ENCODE measurements at regions not wholly inside any gene's neighbourhood (a gene's known extent, or its start where the extent isn't known, plus 50 kb on each side); places are given as distances from the start of the nearest gene placed in this dataset.

GRCh38 chr15:67922971-67923945 lies 83.4 kb upstream of the RNU6-1 start:
- Histone ChIP-seq H3K27ac (ENCODE audit: insufficient read depth, low read depth, low read length) (no peak overlapping the region), H3K27me3 (ENCODE audit: control insufficient read depth in 2 of 2, insufficient read depth in 2 of 2, low read length in 2 of 2) (peaks cover 0 to 3% of the 10 kb centered on the region in 2 experiments), H3K4me2 (ENCODE audit: insufficient read depth, low read length) (no peak overlapping the region), H2AFZ (ENCODE audit: low read depth, low read length) (no peak overlapping the region), H3K4me1 (ENCODE audit: control insufficient read depth, extremely low read depth, insufficient read depth, low read length) (peaks cover 2% of the 10 kb centered on the region), H3K9me1 (replicated peaks; ENCODE audit: control insufficient read depth, extremely low read depth, insufficient read depth, low read length) (no peaks in the 10 kb centered on the region), H3K36me3 (ENCODE audit: control insufficient read depth in 2 of 2, extremely low read depth in 1 of 2, insufficient read depth in 2 of 2, low read length in 2 of 2) (no peaks in the 10 kb centered on the region), H3K9me3 (replicated peaks; ENCODE audit: control insufficient read depth, insufficient read depth, low read length) (no peaks in the 10 kb centered on the region), H3K9ac (replicated peaks; ENCODE audit: extremely low read depth, insufficient read depth, low read length) (no peak overlapping the region), H3K4me3 (replicated peaks in 1 of 3; ENCODE audit: insufficient read depth in 1 of 3, low read depth in 1 of 3, low read length in 3 of 3) (no peak overlapping the region), H4K20me1 (replicated peaks; ENCODE audit: control insufficient read depth, extremely low read depth, insufficient read depth, low read length) (no peaks in the 10 kb centered on the region), H3K79me2 (ENCODE audit: control insufficient read depth, insufficient read depth, low read length) (no peaks in the 10 kb centered on the region)
- POLR2A ChIA-PET = no interaction called here
- no TSS peak for BruUV-seq (replicated peaks)
- CTCF ChIA-PET = interaction anchor here (1.2 kb wide), 1 partner anchor 9 kb away, joined by 3 read pairs; no protein-coding TSS in a partner anchor
- DNase-seq (ENCODE audit: low read depth, low spot score) = no peak
- FAIRE-seq = no peak
- TF ChIP-seq CTCF (IDR thresholded peaks at IDR 0.05; ENCODE audit: extremely low read depth in 1 of 2, insufficient read depth in 1 of 2, low read depth in 1 of 2, low read length in 2 of 2) = no peak
- TF ChIP-seq POLR2A (IDR thresholded peaks at IDR 0.05; ENCODE audit: low read depth, low read length) = no peak
- no peak for TF ChIP-seq EZH2 (IDR thresholded peaks at IDR 0.05; ENCODE audit: borderline replicate concordance, low read depth, low read length, severe bottlenecking)
- TF ChIP-seq GATA2 (IDR thresholded peaks at IDR 0.05; ENCODE audit: insufficient read depth, insufficient read length, low read depth, low read length) = no peak
- TF ChIP-seq FOS (IDR thresholded peaks at IDR 0.05; ENCODE audit: borderline replicate concordance, insufficient read depth, low read length) = no peak
- no peak for TF ChIP-seq JUN (IDR thresholded peaks at IDR 0.05; ENCODE audit: borderline replicate concordance, insufficient read depth, insufficient read length, low read depth)
- no peak for TF ChIP-seq MAX (IDR thresholded peaks at IDR 0.05; ENCODE audit: insufficient read depth, insufficient read length)
- TF ChIP-seq MYC (IDR thresholded peaks at IDR 0.05; ENCODE audit: low read depth, low read length) = no peak
- TF ChIP-seq POLR2AphosphoS5 (IDR thresholded peaks at IDR 0.05; ENCODE audit: insufficient read depth, low read depth, low read length) = no peak
- intact Hi-C loops (cut with micrococcal nuclease) (no loop called here), dilution Hi-C loops (cut with MboI; ENCODE audit: extremely low pct_ligation_motif_present, low sequenced_read_pairs) (no loop called here)
